ENCODE measurements at regions not wholly inside any gene's neighbourhood (a gene's known extent, or its start where the extent isn't known, plus 50 kb on each side); places are given as distances from the start of the nearest gene placed in this dataset.

- Histone ChIP-seq H3K9me3 (ENCODE audit: control insufficient read depth, insufficient read depth, low read length) (no peaks in the 10 kb centered on the region), H3K4me2 (ENCODE audit: low read length) (no peak overlapping the region), H4K20me1 (ENCODE audit: control insufficient read depth, insufficient read depth, low read depth, low read length) (no peaks in the 10 kb centered on the region), H3K36me3 (ENCODE audit: control insufficient read depth, low read length) (no peaks in the 10 kb centered on the region), H3K27me3 (ENCODE audit: control insufficient read depth, low read length) (no peaks in the 10 kb centered on the region), H3K27ac (ENCODE audit: low read depth, low read length) (no peak overlapping the region), H3K9me2 (replicated peaks; ENCODE audit: control insufficient read depth, low read length) (no peaks in the 10 kb centered on the region), H3K79me2 (ENCODE audit: control insufficient read depth, low read length) (no peaks in the 10 kb centered on the region), H3F3A (ENCODE audit: control insufficient read depth, insufficient read depth) (no peaks in the 10 kb centered on the region), H3K4me1 (ENCODE audit: control insufficient read depth, low read length) (no peaks in the 10 kb centered on the region), H3K4me3 (ENCODE audit: low read length) (no peak overlapping the region)
- TF ChIP-seq EZH2phosphoT487 (IDR thresholded peaks at IDR 0.05; ENCODE audit: borderline replicate concordance, low read length), result no peak
- TF ChIP-seq, protein P1, sequence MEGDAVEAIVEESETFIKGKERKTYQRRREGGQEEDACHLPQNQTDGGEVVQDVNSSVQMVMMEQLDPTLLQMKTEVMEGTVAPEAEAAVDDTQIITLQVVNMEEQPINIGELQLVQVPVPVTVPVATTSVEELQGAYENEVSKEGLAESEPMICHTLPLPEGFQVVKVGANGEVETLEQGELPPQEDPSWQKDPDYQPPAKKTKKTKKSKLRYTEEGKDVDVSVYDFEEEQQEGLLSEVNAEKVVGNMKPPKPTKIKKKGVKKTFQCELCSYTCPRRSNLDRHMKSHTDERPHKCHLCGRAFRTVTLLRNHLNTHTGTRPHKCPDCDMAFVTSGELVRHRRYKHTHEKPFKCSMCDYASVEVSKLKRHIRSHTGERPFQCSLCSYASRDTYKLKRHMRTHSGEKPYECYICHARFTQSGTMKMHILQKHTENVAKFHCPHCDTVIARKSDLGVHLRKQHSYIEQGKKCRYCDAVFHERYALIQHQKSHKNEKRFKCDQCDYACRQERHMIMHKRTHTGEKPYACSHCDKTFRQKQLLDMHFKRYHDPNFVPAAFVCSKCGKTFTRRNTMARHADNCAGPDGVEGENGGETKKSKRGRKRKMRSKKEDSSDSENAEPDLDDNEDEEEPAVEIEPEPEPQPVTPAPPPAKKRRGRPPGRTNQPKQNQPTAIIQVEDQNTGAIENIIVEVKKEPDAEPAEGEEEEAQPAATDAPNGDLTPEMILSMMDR (IDR thresholded peaks at IDR 0.05; ENCODE audit: low read depth, low read length, poor library complexity, severe bottlenecking), result no peak
These were observed 511.9 kb downstream of the BCOR start for GRCh38 chrX:39585808-39586207.

GRCh38 chrX:39586359-39586758 is 511.4 kb downstream of the BCOR start:
- Histone ChIP-seq H3K9me3 (ENCODE audit: control insufficient read depth, insufficient read depth, low read length) (no peaks in the 10 kb centered on the region), H3K27me3 (ENCODE audit: control insufficient read depth, low read length) (no peaks in the 10 kb centered on the region), H4K20me1 (ENCODE audit: control insufficient read depth, insufficient read depth, low read depth, low read length) (no peaks in the 10 kb centered on the region), H3K27ac (ENCODE audit: low read depth, low read length) (no peak overlapping the region), H3K9me2 (replicated peaks; ENCODE audit: control insufficient read depth, low read length) (no peaks in the 10 kb centered on the region), H3K36me3 (ENCODE audit: control insufficient read depth, low read length) (no peaks in the 10 kb centered on the region), H3K79me2 (ENCODE audit: control insufficient read depth, low read length) (no peaks in the 10 kb centered on the region), H3K4me3 (ENCODE audit: low read length) (no peak overlapping the region), H3F3A (ENCODE audit: control insufficient read depth, insufficient read depth) (no peaks in the 10 kb centered on the region), H3K4me1 (ENCODE audit: control insufficient read depth, low read length) (no peaks in the 10 kb centered on the region), H3K4me2 (ENCODE audit: low read length) (no peak overlapping the region)
- no peak for TF ChIP-seq EZH2phosphoT487 (IDR thresholded peaks at IDR 0.05; ENCODE audit: borderline replicate concordance, low read length)
- TF ChIP-seq, protein P1 (IDR thresholded peaks at IDR 0.05; ENCODE audit: low read depth, low read length, poor library complexity, severe bottlenecking), result no peak

GRCh38 chrX:39591099-39591498 is 506.7 kb downstream of the BCOR start:
- Histone ChIP-seq H3K79me2 (ENCODE audit: control insufficient read depth, low read length) (no peaks in the 10 kb centered on the region), H3K27me3 (ENCODE audit: control insufficient read depth, low read length) (no peaks in the 10 kb centered on the region), H3K9me3 (ENCODE audit: control insufficient read depth, insufficient read depth, low read length) (no peaks in the 10 kb centered on the region), H3K4me1 (ENCODE audit: control insufficient read depth, low read length) (no peaks in the 10 kb centered on the region), H3K4me2 (ENCODE audit: low read length) (no peak overlapping the region), H3K27ac (ENCODE audit: low read depth, low read length) (no peak overlapping the region), H3K4me3 (ENCODE audit: low read length) (no peak overlapping the region), H3F3A (ENCODE audit: control insufficient read depth, insufficient read depth) (no peaks in the 10 kb centered on the region), H4K20me1 (ENCODE audit: control insufficient read depth, insufficient read depth, low read depth, low read length) (no peaks in the 10 kb centered on the region), H3K9me2 (replicated peaks; ENCODE audit: control insufficient read depth, low read length) (no peaks in the 10 kb centered on the region), H3K36me3 (ENCODE audit: control insufficient read depth, low read length) (no peaks in the 10 kb centered on the region)
- TF ChIP-seq EZH2phosphoT487 (IDR thresholded peaks at IDR 0.05; ENCODE audit: borderline replicate concordance, low read length), result no peak
- TF ChIP-seq, protein P1 (IDR thresholded peaks at IDR 0.05; ENCODE audit: low read depth, low read length, poor library complexity, severe bottlenecking), result no peak

- no peak overlapping the region for H3K4me3 ChIP-seq (ENCODE audit: low read length)
- no peaks in the 10 kb centered on the region for H3F3A ChIP-seq (ENCODE audit: control insufficient read depth, insufficient read depth)
- TF ChIP-seq EZH2phosphoT487 (IDR thresholded peaks at IDR 0.05; ENCODE audit: borderline replicate concordance, low read length), result no peak
- TF ChIP-seq, protein P1 (IDR thresholded peaks at IDR 0.05; ENCODE audit: low read depth, low read length, poor library complexity, severe bottlenecking), result no peak
- H3K4me1 ChIP-seq (ENCODE audit: control insufficient read depth, low read length), result no peaks in the 10 kb centered on the region
- H3K27ac ChIP-seq (ENCODE audit: low read depth, low read length), result no peak overlapping the region
- no peak overlapping the region for H3K4me2 ChIP-seq (ENCODE audit: low read length)
- H4K20me1 ChIP-seq (ENCODE audit: control insufficient read depth, insufficient read depth, low read depth, low read length), result no peaks in the 10 kb centered on the region
- H3K79me2 ChIP-seq (ENCODE audit: control insufficient read depth, low read length), result no peaks in the 10 kb centered on the region
- H3K36me3 ChIP-seq (ENCODE audit: control insufficient read depth, low read length), result no peaks in the 10 kb centered on the region
- no peaks in the 10 kb centered on the region for H3K27me3 ChIP-seq (ENCODE audit: control insufficient read depth, low read length)
- H3K9me3 ChIP-seq (ENCODE audit: control insufficient read depth, insufficient read depth, low read length), result no peaks in the 10 kb centered on the region
- H3K9me2 ChIP-seq (replicated peaks; ENCODE audit: control insufficient read depth, low read length), result no peaks in the 10 kb centered on the region
These were observed 505.0 kb downstream of the BCOR start for GRCh38 chrX:39592776-39593175.

Data from DOHH2 (cell line).